SIG-M5 treated with dmso at 0.1 percent for 504 hours (cell line): ENCODE measurements at regions not wholly inside any gene's neighbourhood (a gene's known extent, or its start where the extent isn't known, plus 50 kb on each side); places are given as distances from the start of the nearest gene placed in this dataset.

ENCODE experiments used
- DNase-seq: peaks from one replicate; lab custom pipeline; 2025; ENCODE audit not compliant: unreplicated experiment; lab: John Stamatoyannopoulos, UW

- DNase-seq = no peak
These were observed 204.2 kb upstream of the PTCHD4 start for GRCh38 chr6:48315051-48315719.

DNA sequence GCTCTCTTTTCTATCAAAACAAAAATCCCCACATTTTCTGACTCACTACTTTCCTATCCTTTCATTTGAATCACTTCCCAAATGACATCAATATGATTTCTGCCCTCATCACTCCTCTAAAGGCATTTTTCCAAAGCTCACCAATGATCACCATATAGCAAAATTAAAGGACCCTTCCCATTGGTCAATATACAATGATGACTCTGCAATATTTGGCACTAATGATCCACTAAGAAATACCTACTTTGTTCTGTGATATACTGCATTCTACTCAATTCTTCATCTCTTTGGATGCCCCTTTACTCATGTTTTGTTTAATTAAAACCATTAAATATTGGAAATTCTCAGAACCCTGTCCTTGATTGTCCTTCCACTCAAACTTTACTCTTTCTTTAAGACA is 200.3 kb upstream of the PTCHD4 start:
- no peak for DNase-seq

DNA sequence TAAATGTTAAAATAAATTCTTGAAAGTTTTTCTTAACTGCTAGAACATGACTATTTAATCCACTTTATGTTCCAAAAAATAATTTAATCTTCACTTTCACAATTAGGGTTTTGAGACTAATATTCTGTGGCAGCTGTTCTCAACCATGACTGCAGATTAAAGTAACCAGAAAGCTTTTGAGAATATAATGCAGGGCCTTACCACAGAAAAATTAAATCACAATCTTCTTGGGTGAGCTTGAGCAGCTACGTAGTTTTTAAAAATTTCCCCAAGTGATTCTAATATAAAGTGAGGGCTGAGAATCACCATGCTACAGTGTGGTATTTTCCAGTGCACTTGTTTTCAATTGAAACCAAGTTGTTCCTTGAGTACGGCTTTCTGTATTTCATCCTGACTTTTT is 196.6 kb upstream of the PTCHD4 start:
- DNase-seq = no peak

GRCh38 chr6:48290595-48290994 is 179.6 kb upstream of the PTCHD4 start:
- DNase-seq = no peak

GRCh38 chr6:48289841-48290240 is 178.8 kb upstream of the PTCHD4 start:
- DNase-seq = no peak

DNA sequence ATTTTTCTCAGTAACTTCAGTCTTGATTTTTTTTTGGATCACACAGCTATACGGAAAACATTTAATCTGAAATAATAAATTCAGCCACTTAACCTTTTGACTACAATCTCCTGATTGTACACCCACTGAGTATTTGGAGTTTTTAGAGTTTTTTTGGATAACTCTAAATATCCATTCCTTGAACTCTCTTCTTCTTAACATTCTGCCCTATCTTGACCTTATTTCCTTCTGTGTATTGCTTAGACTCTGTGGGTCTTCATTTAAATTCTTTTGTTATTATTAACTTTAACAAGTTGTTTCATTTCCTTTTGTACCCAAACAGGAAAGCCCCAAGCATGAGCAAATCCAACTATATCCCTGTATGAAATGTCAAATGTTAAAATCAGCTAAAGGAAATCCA is 170.2 kb upstream of the PTCHD4 start:
- no peak for DNase-seq

- DNase-seq = no peak
These were observed 169.1 kb upstream of the PTCHD4 start for GRCh38 chr6:48280035-48280620.

- no peak for DNase-seq
These were observed 167.3 kb upstream of the PTCHD4 start for GRCh38 chr6:48278261-48278660.

GRCh38 chr6:48272518-48272917 is 161.5 kb upstream of the PTCHD4 start:
- DNase-seq = no peak

- no peak for DNase-seq
These were observed 144.1 kb upstream of the PTCHD4 start for GRCh38 chr6:48255094-48255493.

DNA sequence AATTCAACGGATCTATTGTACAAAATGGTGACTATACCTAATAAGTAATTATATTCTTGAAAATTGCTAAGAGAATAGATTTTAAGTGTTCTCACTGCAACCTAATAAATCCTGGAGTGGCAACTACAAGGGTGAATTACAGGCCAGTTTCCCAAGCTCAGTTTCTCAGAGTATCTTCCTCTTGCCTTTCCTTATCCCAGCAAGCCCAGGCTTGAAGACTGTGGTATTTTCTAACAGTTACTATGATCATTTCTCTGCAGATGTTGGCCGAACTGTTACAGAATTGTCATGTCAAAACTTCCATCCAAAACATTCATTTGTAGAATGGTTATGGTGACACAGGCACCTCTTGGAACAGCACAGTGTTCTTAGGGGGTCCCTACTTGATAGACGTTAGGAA is 138.1 kb upstream of the PTCHD4 start:
- DNase-seq = no peak

DNA sequence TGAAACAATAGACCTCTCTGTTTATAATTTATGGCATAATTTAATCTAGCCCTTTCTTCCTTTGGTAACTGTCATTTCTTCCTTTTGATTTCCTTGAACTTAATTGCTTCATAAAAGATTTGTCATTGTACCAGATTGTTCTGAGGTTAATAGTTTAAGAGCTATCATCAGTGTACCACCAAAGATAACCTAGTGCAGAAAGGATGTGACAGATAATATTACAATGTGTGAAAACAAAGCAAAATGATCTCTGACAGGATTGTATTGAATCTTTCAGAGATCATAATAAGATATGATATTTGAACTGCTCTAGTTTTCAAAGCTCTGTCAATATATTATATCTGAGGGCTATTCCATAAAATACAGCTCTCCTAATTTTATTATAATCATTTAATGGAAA is 132.1 kb upstream of the PTCHD4 start:
- DNase-seq = no peak

GRCh38 chr6:48240287-48240686 is 129.3 kb upstream of the PTCHD4 start:
- no peak for DNase-seq

GRCh38 chr6:48236375-48236774 is 125.4 kb upstream of the PTCHD4 start:
- DNase-seq = no peak

- no peak for DNase-seq
These were observed 122.1 kb upstream of the PTCHD4 start for GRCh38 chr6:48233063-48233462.

GRCh38 chr6:48229841-48230240 is 118.8 kb upstream of the PTCHD4 start:
- no peak for DNase-seq

- no peak for DNase-seq
These were observed 111.2 kb upstream of the PTCHD4 start for GRCh38 chr6:48222241-48222640.

DNA sequence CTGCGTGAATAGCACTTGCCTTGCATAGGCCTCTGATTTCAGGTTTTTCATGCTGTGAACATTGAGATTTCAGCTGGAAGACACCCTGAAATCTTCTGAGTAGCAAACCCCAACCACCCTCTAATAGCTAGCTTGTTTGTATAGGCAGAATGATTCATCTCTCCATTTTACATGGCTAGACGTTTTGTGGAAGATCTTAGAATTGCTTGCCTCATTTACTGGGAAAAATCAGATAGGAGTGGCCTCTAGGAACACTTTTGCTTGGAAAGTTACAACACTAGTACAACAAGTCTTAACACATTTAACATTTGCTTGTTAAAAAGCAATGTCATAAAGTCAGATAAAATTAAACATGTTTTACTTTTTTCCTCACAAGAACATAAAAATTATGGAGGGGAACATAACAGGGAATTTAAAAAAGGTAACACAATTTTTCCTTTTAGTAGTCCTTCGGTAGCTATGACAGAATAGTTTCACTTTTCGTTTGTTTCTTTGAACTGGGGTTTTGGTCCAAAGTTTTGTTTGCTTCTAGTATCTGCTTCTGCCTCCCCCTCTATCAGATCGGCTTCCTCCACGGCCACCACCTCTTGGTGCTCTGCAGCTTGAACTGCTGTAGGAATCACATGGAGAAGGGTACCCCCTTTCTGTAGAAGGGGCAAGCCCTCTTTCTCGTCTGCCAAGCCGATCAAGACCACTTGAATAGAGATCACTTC is 102.2 kb upstream of the PTCHD4 start:
- DNase-seq = no peak

DNA sequence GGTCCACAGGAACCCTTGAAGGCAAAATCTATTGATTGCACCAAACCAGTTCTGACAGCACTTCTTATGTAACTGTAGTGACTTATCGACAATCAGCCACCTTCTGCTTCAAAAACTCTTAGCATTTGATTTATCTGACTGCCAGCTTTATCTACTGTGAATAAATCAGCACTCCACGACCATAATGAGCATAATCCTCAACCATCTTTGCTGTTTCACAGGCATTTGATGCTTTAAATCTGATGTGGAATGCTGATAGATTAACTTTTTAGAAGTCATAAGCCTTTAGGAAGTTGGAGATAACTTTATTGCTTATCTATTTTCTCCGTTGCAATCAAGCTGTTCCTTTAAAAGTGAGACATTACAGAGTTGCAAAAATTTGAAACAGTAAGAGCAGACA is 101.5 kb upstream of the PTCHD4 start:
- no peak for DNase-seq

- DNase-seq = no peak
These were observed 95.1 kb upstream of the PTCHD4 start for GRCh38 chr6:48206091-48206490.

DNA sequence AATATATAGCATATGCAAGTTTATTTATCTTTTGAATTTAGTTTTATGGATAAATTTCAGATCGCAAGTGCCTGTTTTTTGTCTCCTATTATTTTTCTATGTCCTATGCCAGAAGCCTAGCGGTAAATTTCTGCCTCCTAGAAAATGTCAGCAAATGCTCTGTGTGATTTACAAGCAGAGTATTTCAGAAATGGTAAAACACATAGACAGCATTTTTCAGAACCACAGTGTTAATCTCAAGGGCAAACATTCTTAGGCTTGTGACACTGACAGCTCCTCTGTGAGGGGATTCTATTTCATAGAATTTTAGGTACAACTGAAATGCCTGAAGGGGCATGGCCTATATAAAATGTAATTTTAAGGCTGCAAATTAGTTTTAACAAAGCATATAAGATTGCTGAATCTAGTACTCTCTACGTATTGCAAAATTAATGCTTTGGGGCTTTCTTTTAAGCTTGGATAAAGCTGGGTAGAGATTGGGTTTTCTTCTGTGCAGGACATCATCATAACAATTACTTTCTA is 89.9 kb upstream of the PTCHD4 start:
- DNase-seq = no peak

DNA sequence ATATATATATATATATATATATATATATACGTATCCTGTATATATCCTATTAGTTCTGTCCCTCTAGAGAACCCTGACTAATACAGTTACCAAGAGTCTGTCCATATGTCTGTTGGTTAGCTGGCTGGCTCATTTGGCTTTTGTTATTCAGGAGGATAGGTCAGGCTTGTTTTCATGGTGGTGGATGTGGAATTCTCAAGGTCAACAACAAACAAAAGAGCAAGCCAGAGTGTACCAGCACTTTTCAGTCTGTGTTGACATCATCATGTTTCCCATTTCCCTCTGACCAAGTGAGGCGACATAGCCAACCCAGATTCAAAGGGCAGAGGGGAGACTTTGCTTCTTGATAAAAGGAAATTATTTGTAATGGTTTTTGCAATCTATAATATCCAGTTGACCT is 88.5 kb upstream of the PTCHD4 start:
- DNase-seq = no peak
